ENCODE measurements at regions not wholly inside any gene's neighbourhood (a gene's known extent, or its start where the extent isn't known, plus 50 kb on each side); places are given as distances from the start of the nearest gene placed in this dataset.

DNA sequence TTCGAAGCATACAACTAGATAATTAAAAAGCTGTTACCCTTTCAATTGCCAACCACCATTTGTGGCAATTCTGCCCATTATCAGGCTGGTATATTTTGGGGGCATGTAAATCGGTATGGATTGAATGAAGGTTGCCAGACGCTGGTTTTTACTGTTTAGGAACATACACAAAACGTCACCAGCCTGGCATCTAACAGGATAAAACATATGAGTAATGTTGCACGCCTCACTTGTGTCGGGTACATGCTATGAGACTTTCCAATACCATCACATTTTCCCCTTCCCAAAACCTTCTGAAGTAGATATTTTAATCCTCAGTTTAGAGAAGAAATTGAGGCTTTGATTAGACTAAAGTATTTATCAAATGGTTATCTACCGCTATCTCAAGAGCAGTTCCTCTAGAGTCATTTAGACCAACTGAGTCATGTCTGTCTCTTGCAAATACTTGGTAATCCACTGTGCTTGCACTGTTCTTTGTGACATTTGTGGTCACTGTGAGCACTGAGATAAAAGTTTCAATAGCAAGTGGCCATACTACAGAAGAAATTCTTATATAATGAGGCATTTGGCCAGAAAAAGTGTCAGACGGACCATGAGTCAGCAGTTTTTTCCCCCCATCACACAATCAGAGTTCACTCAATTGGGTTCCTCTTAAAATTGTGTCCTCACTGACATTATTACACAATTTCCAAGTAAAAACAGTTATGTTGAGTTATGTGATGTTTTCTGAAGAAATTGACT lies 498.7 kb downstream of the NXPH1 start:
- TF ChIP-seq, protein P1, sequence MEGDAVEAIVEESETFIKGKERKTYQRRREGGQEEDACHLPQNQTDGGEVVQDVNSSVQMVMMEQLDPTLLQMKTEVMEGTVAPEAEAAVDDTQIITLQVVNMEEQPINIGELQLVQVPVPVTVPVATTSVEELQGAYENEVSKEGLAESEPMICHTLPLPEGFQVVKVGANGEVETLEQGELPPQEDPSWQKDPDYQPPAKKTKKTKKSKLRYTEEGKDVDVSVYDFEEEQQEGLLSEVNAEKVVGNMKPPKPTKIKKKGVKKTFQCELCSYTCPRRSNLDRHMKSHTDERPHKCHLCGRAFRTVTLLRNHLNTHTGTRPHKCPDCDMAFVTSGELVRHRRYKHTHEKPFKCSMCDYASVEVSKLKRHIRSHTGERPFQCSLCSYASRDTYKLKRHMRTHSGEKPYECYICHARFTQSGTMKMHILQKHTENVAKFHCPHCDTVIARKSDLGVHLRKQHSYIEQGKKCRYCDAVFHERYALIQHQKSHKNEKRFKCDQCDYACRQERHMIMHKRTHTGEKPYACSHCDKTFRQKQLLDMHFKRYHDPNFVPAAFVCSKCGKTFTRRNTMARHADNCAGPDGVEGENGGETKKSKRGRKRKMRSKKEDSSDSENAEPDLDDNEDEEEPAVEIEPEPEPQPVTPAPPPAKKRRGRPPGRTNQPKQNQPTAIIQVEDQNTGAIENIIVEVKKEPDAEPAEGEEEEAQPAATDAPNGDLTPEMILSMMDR (conservative IDR thresholded peaks at IDR 0.05; ENCODE audit: low read depth, low read length), result no peak
- DNase-seq (ENCODE audit: low read depth), result peak; percentile 1
- no peak overlapping the region for H3K4me3 ChIP-seq (ENCODE audit: low read depth, low read length)

DNA sequence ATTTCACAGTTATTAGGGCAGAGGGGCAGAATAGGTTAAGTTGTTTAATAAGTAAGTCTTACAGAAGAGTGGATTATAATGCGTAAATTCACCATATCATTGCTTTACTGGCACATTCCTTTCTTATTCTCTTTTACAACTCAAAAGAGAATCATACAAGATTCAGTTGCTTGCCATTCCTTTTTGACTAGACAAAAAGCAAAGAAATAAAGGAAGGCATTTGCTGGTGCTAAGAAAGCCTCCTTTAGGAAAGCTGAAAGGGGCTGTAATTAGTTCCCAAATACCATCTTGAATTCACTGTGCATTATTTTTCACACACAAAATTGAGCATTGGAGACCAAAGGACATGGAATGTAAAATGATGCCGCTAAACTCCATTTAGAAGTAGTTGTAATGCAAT lies 499.3 kb downstream of the NXPH1 start:
- no peak for DNase-seq (ENCODE audit: low read depth)
- no peak overlapping the region for H3K4me3 ChIP-seq (ENCODE audit: low read depth, low read length)
- TF ChIP-seq, protein P1 (conservative IDR thresholded peaks at IDR 0.05; ENCODE audit: low read depth, low read length), result no peak

DNA sequence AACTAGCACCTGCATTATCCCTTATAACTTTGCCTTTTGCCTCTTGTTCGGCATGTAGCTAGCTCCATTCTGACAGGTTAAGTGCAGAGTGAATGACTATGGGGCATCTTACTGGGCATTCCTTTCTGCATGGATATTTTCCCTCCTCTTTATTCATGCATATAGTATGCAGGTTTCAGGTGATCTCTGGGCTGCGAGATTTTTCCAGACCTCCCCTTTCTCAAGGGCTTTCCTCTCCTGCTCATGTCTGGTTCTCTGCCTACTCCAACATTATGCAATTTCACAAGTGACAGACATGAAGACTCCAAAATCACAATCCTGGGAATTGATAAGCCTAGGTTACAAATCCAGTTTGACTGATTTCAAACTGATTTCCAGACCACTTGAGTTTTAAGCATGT lies 503.8 kb downstream of the NXPH1 start:
- H3K4me3 ChIP-seq (ENCODE audit: low read depth, low read length), result no peak overlapping the region
- no peak for DNase-seq (ENCODE audit: low read depth)
- TF ChIP-seq, protein P1 (conservative IDR thresholded peaks at IDR 0.05; ENCODE audit: low read depth, low read length), result no peak

DNA sequence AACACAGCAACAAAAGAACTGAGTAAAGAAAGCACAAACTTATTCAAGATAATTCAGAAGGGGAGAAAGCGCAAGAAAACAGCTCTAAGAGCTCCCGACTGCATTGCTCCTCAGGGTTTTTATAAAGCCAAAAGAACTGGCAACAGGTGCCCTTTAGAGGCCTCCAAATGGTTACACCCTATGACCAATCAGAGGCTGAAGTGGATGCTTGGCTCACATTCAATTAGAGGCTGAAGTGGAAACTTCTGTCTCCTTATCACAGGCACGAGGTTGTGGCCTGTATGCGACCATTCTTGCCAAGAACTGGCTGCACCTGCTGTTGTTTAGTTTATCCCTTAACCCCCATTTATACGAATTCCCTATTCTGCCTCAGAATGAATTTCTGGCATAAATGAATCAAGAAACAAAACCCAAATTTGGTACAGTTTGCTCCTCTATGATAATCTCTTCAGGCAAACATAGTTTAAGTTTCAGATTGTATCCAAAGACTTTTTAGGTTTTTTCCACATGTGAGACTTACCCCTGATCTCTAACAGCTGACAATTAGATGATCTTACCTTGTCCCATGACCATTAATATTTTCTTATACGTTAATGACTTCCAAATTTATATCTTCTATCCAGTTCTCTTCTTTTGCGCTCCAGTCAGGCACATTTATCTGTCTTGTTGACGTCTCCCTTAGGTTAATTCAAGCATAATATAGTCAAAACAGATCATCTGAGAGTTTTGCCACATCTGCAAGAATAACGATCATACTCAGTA lies 504.8 kb downstream of the NXPH1 start:
- DNase-seq (ENCODE audit: low read depth), result no peak
- TF ChIP-seq, protein P1 (conservative IDR thresholded peaks at IDR 0.05; ENCODE audit: low read depth, low read length), result no peak
- H3K4me3 ChIP-seq (ENCODE audit: low read depth, low read length), result no peak overlapping the region

DNA sequence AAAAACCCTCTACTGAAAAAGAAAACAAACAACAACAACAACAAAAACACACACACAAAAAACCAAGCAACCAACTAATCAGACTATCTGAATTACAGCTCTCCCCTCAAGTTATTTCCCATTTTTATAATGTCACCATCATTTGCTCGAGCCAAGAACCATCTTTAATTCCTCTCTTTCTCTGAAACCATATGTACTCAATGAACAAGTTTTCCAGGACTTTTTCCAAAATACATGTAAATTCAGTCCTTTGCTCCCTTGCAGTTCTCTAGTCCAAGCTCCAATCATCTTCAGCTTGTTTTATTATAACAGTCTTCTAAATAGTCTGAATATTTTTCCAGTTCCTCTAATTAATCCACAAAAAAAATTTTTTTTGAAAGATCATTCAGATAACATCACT lies 506.0 kb downstream of the NXPH1 start:
- DNase-seq (ENCODE audit: low read depth), result no peak
- no peak overlapping the region for H3K4me3 ChIP-seq (ENCODE audit: low read depth, low read length)
- TF ChIP-seq, protein P1 (conservative IDR thresholded peaks at IDR 0.05; ENCODE audit: low read depth, low read length), result no peak

DNA sequence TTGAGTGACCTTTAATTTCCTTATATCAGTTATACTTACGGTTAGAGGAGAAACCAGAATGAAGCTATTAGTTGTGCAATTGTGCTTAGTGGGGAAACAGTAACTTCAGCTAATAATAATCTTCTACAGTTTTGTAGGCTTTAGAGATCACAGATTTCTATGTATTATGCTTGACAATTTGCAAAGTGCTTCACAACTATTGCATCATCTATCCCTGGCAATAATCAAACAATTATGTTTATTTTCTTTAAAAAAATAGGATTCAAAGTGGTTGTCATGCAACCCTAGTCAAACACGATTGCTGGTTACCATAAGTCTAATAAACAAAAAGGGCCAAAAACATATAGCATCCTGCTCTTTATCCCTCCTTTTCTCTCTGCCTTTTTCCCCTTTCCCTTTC lies 530.3 kb downstream of the NXPH1 start:
- TF ChIP-seq, protein P1 (conservative IDR thresholded peaks at IDR 0.05; ENCODE audit: low read depth, low read length), result no peak
- DNase-seq (ENCODE audit: low read depth), result no peak
- no peak overlapping the region for H3K4me3 ChIP-seq (ENCODE audit: low read depth, low read length)

All from choroid plexus epithelial cell (primary cell).